B cell (primary cell): ENCODE measurements at regions not wholly inside any gene's neighbourhood (a gene's known extent, or its start where the extent isn't known, plus 50 kb on each side); places are given as distances from the start of the nearest gene placed in this dataset.

ENCODE experiments used
- ATAC-seq: fragments of 200-7000 bp; cut with Tn5 transposase; one replicate; pipeline ENCODE4 v1.10.0; 2021; ENCODE audit warnings: low read depth, mild to moderate bottlenecking, moderate number of reproducible peaks, moderate library complexity
- CTCF ChIA-PET: fragments of 350-600 bp; sonication (Branson Sonifier 250); formaldehyde crosslinking; loops from one replicate; lab custom pipeline; 2021; ENCODE audit warnings: antibody characterized with exemption, inconsistent platforms; lab: Charles Lee
- POLR2A ChIA-PET: fragments of 350-600 bp; sonication (Branson Sonifier 250); formaldehyde crosslinking; loops from one replicate; lab custom pipeline; 2021; ENCODE audit warnings: antibody characterized with exemption; lab: Charles Lee
- DNase-seq: peaks from one replicate; pipeline ENCODE4 v3.0.0; 2013
- H2AFZ ChIP-seq: 2 replicates; pipeline ENCODE4 v1.6.1; 2012; ENCODE audit warnings: mild to moderate bottlenecking, low read depth, low read length; ENCODE audit not compliant: insufficient read depth, poor library complexity, severe bottlenecking
- H3K27ac ChIP-seq, 2 donors: 1 replicate in 1 of 2; 2 replicates in 1 of 2; pipeline ENCODE4 v1.5.1; 2012 to 2013; ENCODE audit warnings: low read length in 2 of 2, mild to moderate bottlenecking in 2 of 2, moderate library complexity in 1 of 2
- H3K27me3 ChIP-seq, 4 experiments: fragments of 200-600 bp in 1 of 4; sonication (generic) in 1 of 4; replicated peaks in 1 of 4; 1 replicate in 2 of 4; 2 replicates in 2 of 4; pipeline versions ENCODE4 v1.6.1 to v1.7.0; 2013 to 2016; ENCODE audit warnings: low read length in 3 of 4, mild to moderate bottlenecking in 2 of 4, mixed read lengths in 1 of 4, moderate library complexity in 1 of 4; ENCODE audit not compliant: insufficient read depth in 4 of 4, control insufficient read depth in 3 of 4; ENCODE audit errors: control extremely low read depth in 1 of 4
- H3K36me3 ChIP-seq, 2 experiments: replicated peaks in 1 of 2; 1 replicate in 1 of 2; 2 replicates in 1 of 2; pipeline versions ENCODE4 v1.6.1 to v1.7.1; 2013; ENCODE audit warnings: low read length in 1 of 2; ENCODE audit not compliant: insufficient read depth in 2 of 2, control insufficient read depth in 1 of 2; ENCODE audit errors: control extremely low read depth in 1 of 2, extremely low read depth in 1 of 2
- H3K4me1 ChIP-seq, 2 donors: fragments of 200-600 bp in 1 of 2; sonication (generic) in 1 of 2; 1 replicate in 1 of 2; 2 replicates in 1 of 2; pipeline versions ENCODE4 v1.5.1 to v1.6.1; 2013 to 2017; ENCODE audit warnings: low read length in 2 of 2; ENCODE audit not compliant: control insufficient read depth in 2 of 2, insufficient read depth in 2 of 2
- H3K4me2 ChIP-seq: replicated peaks from 2 replicates; pipeline ENCODE3; 2012; ENCODE audit warnings: mild to moderate bottlenecking, low read depth, low read length; ENCODE audit not compliant: poor library complexity, severe bottlenecking
- H3K4me3 ChIP-seq, 5 experiments: fragments of 200-600 bp in 1 of 5; sonication (generic) in 1 of 5; 1 replicate in 3 of 5; 2 replicates in 2 of 5; pipeline versions ENCODE4 v1.5.1 to v1.7.0; 2011 to 2016; ENCODE audit warnings: low read length in 4 of 5, mild to moderate bottlenecking in 4 of 5, low read depth in 2 of 5, control low read depth in 1 of 5, moderate library complexity in 1 of 5; ENCODE audit not compliant: insufficient read depth in 1 of 5; ENCODE audit errors: control extremely low read depth in 1 of 5, extremely low read depth in 1 of 5
- H3K79me2 ChIP-seq: fragments of 200-600 bp; sonication (generic); one replicate; pipeline ENCODE4 v1.6.0; 2016; ENCODE audit warnings: low read length; ENCODE audit not compliant: control insufficient read depth, insufficient read depth
- H3K9ac ChIP-seq: fragments of 200-600 bp; sonication (generic); 2 replicates; pipeline ENCODE4 v1.6.1; 2017; ENCODE audit warnings: mild to moderate bottlenecking, low read length, moderate library complexity
- H3K9me3 ChIP-seq, 3 donors: one replicate each; pipeline versions ENCODE4 v1.6.1 to v1.7.1; 2013; ENCODE audit warnings: low read length in 2 of 3; ENCODE audit not compliant: control insufficient read depth in 2 of 3, insufficient read depth in 1 of 3; ENCODE audit errors: control extremely low read depth in 1 of 3
- H4K20me1 ChIP-seq: 2 replicates; pipeline ENCODE4 v1.6.0; 2012; ENCODE audit warnings: mild to moderate bottlenecking, low read length; ENCODE audit not compliant: insufficient read depth, control insufficient read depth, poor library complexity, severe bottlenecking
- H3K27ac Mint-ChIP-seq: one replicate; pipeline ENCODE4 v1.8.0; 2021; ENCODE audit warnings: mixed read lengths
- H3K27me3 Mint-ChIP-seq: one replicate; pipeline ENCODE4 v1.8.0; 2021; ENCODE audit warnings: mixed read lengths
- H3K4me1 Mint-ChIP-seq: one replicate; pipeline ENCODE4 v1.8.0; 2021; ENCODE audit warnings: mixed read lengths
- H3K4me3 Mint-ChIP-seq: one replicate; pipeline ENCODE4 v1.8.0; 2021; ENCODE audit warnings: mixed read lengths
- H3K9me3 Mint-ChIP-seq: one replicate; pipeline ENCODE4 v1.8.0; 2022; ENCODE audit warnings: mixed read lengths; ENCODE audit not compliant: insufficient read depth
- EZH2 ChIP-seq: IDR thresholded peaks from 2 replicates; pipeline ENCODE4 v1.6.1; 2012; ENCODE audit warnings: borderline replicate concordance, low read depth, mild to moderate bottlenecking, moderate library complexity, low read length; ENCODE audit not compliant: insufficient read depth, poor library complexity, severe bottlenecking
- WGBS: methylation state at CpG from one replicate; pipeline ENCODE4 v1.1.5; 2013; ENCODE audit warnings: missing lambda C conversion rate; ENCODE audit not compliant: insufficient coverage; 5-methylcytosine and 5-hydroxymethylcytosine counted together
- intact Hi-C: fragments of 100-400 bp; cut with micrococcal nuclease; formaldehyde crosslinking; loops from one replicate; pipeline ENCODE4 v1.10.0; 2022
- TF ChIP-seq, protein P1 (sequence below): fragments of 200-600 bp; IDR thresholded peaks from one replicate; pipeline ENCODE4 v1.8.0; 2022; ENCODE audit warnings: antibody characterized with exemption, mild to moderate bottlenecking

DNA sequence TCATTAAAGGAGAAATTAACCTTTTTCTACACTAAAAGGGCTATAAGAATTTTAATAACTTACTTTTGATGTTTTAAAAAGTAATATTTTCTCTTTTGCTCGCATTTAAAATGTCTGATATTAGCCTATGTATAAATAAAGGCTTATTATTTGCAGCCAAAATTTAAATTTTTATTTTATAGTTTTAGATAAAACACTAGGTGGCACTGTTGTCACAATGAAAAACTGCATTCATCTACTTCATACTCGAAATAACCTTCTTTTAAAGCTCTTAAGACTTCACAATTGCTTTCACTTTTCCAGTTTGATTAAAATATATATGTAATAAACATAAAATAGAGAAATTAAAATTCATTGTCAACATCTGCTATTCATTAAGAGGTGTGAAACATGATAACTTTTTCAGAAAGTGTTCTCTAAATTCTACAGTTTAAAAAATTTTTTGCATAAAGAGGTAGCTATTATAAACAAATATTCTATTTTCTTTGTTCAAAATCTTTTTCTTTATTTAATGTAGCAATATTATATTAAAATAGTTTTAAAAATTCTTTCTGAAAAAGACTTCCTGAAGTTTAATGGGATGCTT lies 78.8 kb upstream of the DEFB112 start:
- DNase-seq (no peak), ATAC-seq (no peak)
- Mint-ChIP-seq H3K27ac (no peak overlapping the region), H3K9me3 (no peaks in the 10 kb centered on the region), H3K4me3 (no peak overlapping the region), H3K4me1 (no peaks in the 10 kb centered on the region), H3K27me3 (no peaks in the 10 kb centered on the region)
- no peak overlapping the region for H2AFZ ChIP-seq
- no peak overlapping the region for H3K9ac ChIP-seq
- TF ChIP-seq, protein P1, sequence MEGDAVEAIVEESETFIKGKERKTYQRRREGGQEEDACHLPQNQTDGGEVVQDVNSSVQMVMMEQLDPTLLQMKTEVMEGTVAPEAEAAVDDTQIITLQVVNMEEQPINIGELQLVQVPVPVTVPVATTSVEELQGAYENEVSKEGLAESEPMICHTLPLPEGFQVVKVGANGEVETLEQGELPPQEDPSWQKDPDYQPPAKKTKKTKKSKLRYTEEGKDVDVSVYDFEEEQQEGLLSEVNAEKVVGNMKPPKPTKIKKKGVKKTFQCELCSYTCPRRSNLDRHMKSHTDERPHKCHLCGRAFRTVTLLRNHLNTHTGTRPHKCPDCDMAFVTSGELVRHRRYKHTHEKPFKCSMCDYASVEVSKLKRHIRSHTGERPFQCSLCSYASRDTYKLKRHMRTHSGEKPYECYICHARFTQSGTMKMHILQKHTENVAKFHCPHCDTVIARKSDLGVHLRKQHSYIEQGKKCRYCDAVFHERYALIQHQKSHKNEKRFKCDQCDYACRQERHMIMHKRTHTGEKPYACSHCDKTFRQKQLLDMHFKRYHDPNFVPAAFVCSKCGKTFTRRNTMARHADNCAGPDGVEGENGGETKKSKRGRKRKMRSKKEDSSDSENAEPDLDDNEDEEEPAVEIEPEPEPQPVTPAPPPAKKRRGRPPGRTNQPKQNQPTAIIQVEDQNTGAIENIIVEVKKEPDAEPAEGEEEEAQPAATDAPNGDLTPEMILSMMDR = peak; percentile 72
- TF ChIP-seq EZH2 = no peak
- H4K20me1 ChIP-seq = no peaks in the 10 kb centered on the region
- CTCF ChIA-PET = interaction anchor here (0.7 to 1.5 kb wide), 3 partner anchors 16 to 1919 kb away, joined by 3 to 4 read pairs (median 3); no protein-coding TSS in a partner anchor
- H3K79me2 ChIP-seq = no peaks in the 10 kb centered on the region
- intact Hi-C loops = no loop called here
- no CpG with 5 or more reads among the region's 2 CpGs for WGBS
- no peak overlapping the region for H3K27ac ChIP-seq
- no peaks in the 10 kb centered on the region for H3K36me3 ChIP-seq
- H3K4me3 ChIP-seq = no peak overlapping the region
- H3K27me3 ChIP-seq = no peaks in the 10 kb centered on the region
- H3K4me2 ChIP-seq = no peak overlapping the region
- POLR2A ChIA-PET = no interaction called here
- H3K9me3 ChIP-seq = no peaks in the 10 kb centered on the region
- no peaks in the 10 kb centered on the region for H3K4me1 ChIP-seq

DNA sequence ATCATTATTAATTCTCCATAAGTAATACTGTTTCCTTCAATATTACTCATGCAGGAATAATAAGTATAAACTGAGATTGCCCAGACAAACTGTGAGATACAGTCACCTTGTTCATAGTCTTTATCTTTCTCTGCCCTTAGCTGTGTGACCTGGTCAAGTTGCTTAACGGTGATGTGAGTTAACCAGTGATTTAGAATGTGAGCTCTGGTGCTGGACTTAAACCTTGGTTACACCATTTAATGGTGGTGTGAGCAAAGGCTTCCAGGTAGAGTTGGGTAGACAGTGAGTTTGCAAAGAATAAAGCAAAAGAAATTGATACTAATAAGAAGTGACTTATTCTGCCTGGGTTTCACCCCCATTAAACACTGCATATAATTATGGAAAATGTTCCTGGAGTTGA lies 86.2 kb upstream of the DEFB112 start:
- ATAC-seq = no peak
- Histone ChIP-seq H3K4me2 (no peak overlapping the region), H3K79me2 (no peaks in the 10 kb centered on the region), H4K20me1 (no peaks in the 10 kb centered on the region), H2AFZ (no peak overlapping the region), H3K36me3 (no peaks in the 10 kb centered on the region), H3K9me3 (no peaks in the 10 kb centered on the region), H3K4me1 (no peaks in the 10 kb centered on the region), H3K9ac (no peak overlapping the region), H3K4me3 (no peak overlapping the region), H3K27ac (no peak overlapping the region), H3K27me3 (no peaks in the 10 kb centered on the region)
- H3K27ac Mint-ChIP-seq = no peak overlapping the region
- TF ChIP-seq, protein P1 = no peak
- no peak for TF ChIP-seq EZH2
- H3K4me3 Mint-ChIP-seq = no peak overlapping the region
- 60% methylated on average over 1 of the region's 1 CpG for WGBS
- intact Hi-C loops = no loop called here
- H3K27me3 Mint-ChIP-seq = no peaks in the 10 kb centered on the region
- H3K9me3 Mint-ChIP-seq = no peaks in the 10 kb centered on the region
- CTCF ChIA-PET = no interaction called here
- POLR2A ChIA-PET = no interaction called here
- no peaks in the 10 kb centered on the region for H3K4me1 Mint-ChIP-seq
- DNase-seq = no peak
